ACHN (cell line): ENCODE measurements at regions not wholly inside any gene's neighbourhood (a gene's known extent, or its start where the extent isn't known, plus 50 kb on each side); places are given as distances from the start of the nearest gene placed in this dataset.

ENCODE experiments used
- DNase-seq: peaks from one replicate; pipeline ENCODE4 v3.0.0-alpha.2; 2015
- in situ Hi-C: cut with HindIII; loops from 2 replicates; pipeline ENCODE4 v1.10.0; 2017; ENCODE audit warnings: low sequenced_read_pairs, low pct_ligation_motif_present, low pct_unique_long_range_greater_than_20kb

DNA sequence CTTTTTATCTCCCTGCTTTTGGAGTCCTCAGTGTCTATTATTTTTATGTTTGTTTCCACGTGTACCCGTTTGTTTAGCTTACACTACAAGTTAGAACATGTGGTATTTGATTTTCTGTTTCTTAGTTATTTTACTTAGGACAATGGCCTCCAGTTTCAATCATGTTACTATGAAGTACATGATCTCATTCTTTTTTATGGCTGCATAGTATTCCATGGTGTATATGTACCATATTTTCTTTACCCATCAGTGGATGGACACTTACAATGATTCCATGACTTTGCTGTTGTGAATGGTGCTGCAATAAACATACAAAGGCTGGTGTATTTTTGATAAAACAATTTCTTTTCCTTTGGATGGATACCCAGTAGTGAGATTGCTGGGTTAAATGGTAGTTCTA is 269.5 kb downstream of the HS3ST3A1 start:
- DNase-seq, result no peak
- in situ Hi-C loops, result no loop called here

GRCh38 chr17:13329421-13329820 is 272.3 kb downstream of the HS3ST3A1 start:
- in situ Hi-C loops, result no loop called here
- DNase-seq, result no peak

DNA sequence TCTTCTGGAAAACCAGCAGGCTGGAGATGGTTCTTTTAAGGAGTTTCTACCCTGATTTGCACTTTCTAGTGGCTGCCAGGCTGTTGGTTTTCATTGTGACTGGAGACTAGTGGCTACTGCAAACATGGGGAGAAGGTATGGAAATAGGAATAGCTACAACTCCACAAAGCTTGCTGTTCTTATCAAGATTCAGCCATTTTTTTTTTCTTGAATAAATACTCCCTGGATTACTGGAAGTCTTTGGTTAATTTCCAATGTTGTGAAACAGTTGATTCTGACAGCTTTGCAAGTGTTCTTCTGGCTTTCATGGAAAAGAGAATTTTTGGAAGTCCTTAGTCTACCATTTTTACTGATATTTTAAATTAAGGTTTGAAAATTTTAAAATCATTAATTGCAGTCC is 277.7 kb downstream of the HS3ST3A1 start:
- DNase-seq, result no peak
- in situ Hi-C loops, result no loop called here

GRCh38 chr17:13321951-13322701 is 279.6 kb downstream of the HS3ST3A1 start:
- no peak for DNase-seq
- in situ Hi-C loops, result no loop called here

DNA sequence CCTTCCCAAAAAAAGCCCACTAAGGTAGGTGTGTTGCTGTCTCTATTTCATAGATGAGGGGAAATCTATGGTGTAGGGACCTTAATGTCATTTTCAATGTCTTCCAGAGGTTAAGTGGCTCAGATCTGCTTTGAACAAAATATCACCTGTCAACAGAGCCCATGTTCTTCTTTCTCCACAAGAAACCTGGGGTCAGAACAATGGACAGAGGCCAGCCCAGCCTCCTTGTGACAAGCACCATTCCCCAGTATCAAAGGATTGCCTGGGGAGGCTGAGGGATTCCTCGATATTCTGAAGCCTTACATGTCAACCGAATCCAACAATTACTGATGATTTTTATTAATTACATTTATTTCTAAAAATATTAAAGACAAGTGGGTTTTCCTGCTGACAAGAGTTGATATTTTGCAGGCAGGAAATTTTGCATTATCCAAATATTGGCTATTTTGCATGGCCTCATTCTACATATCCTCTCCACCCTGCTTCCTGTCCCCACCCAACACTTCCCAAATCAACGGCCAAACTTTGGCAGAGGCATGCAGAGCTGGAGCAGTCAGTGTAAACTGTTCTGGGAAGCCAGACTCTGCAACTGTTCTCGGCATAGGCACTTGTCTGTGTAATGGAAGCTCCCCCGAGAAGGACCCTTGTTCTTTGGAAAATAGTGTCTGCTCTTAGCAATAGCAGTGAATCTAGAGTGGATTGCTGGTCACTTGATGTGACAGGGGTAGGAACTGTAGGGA is 281.5 kb downstream of the HS3ST3A1 start:
- in situ Hi-C loops, result no loop called here
- DNase-seq, result no peak

DNA sequence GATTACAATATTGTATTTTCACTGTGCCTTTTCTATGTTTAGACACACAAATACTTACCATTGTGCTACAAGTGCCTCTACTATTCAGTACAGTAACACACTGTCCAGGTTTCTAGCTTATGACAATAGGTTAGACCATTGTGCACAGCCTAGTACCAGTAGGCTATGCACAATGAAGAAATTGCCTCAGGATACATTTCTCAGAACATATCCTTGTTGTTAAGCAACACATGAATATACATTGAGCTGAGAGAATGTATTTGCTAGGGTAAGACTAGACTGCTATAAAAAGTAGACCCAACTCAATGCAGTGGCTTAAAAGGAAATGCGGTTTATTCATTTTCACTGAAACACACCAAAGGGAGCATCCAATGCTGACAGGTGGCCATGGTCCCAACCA is 285.1 kb downstream of the HS3ST3A1 start:
- in situ Hi-C loops, result no loop called here
- DNase-seq, result no peak

GRCh38 chr17:13311306-13311705 is 290.4 kb downstream of the HS3ST3A1 start:
- DNase-seq, result no peak
- in situ Hi-C loops, result no loop called here

DNA sequence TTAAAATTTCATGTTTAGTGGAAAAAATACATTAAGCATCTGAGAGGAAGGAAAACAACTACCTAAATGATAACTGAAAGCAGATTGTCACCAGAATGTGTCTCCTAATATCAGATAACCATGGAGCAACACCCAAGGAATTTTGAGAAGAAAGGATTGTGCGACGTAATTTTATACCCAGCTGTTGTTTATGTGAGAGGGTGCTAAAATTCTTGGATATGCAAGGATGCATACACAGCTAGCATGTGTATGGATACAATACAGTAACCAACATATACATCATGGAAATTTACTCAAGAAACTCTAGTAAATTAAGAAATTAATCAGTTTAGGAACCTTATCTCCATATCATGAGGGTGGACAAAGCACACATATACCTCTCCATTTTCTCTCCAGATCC is 290.9 kb downstream of the HS3ST3A1 start:
- DNase-seq, result no peak

GRCh38 chr17:13306310-13306962 is 288.6 kb upstream of the ELAC2 start:
- DNase-seq, result peak; percentile 92
- in situ Hi-C loops, result no loop called here

More for the DNA sequence above, 290.9 kb downstream of the HS3ST3A1 start:
- in situ Hi-C loops, result no loop called here

- in situ Hi-C loops, result no loop called here
- no peak for DNase-seq
These were observed 285.2 kb upstream of the ELAC2 start for GRCh38 chr17:13302983-13303382.

GRCh38 chr17:13302419-13302818 is 284.6 kb upstream of the ELAC2 start:
- in situ Hi-C loops, result no loop called here
- no peak for DNase-seq

DNA sequence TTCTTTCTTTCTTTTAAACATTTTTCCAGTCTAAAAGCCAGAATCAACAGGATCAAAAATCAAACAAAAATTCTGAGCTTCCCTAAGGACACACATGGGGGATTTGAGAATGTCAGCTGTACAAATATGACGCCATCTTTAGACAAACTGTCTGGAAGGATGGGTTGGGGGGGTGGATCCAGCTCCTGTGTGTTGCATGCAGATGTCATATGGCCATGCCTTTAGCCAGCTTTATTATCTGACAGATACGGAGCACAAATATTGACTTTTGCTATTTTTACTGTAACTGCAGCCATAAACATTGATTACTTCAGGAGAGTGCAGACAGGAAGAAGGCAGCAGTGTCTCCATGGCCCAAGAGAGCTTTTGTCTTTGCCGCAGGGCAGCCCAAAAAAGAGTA is 279.4 kb upstream of the ELAC2 start:
- in situ Hi-C loops, result no loop called here
- no peak for DNase-seq

GRCh38 chr17:13293421-13293820 is 275.6 kb upstream of the ELAC2 start:
- in situ Hi-C loops, result no loop called here
- no peak for DNase-seq

DNA sequence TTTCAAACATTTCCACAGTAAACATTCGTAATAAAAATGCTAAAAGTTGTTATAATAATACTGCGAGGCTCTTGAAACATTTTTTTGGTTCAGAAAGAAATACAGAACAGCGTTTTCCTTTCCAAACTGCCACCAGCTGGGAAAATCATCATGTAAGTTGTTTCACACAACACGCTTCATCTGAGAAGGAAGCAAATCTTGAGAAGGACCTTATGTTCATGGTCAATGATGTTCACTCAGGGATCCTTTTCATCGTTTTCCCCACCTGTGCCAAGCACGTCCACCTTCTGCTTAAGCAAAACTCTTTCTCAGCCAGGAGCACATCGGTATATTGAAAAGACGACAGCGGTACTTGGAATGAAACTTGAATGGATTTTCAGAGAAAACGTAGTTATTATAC is 274.5 kb upstream of the ELAC2 start:
- DNase-seq, result no peak
- in situ Hi-C loops, result no loop called here

DNA sequence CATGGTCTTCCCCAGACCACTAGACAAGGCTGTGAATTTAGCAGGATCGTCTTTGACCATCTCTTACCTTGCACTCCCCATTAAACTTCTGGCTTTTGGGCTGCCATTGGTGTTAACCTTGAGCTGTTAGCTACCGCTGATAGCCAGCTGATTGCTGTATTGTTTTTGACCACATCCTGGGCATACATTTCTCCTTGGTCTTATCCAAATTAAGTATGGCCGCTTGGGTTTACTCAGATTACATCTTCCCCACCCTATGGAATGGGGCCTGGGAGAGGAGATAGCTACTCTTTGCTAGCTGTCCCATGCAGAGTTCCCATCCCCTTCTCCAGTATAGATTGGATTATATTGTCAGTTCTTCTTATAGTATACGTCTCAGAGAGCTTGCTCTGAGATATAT is 270.4 kb upstream of the ELAC2 start:
- in situ Hi-C loops, result no loop called here
- no peak for DNase-seq

- in situ Hi-C loops, result no loop called here
- DNase-seq, result no peak
These were observed 269.4 kb upstream of the ELAC2 start for GRCh38 chr17:13287226-13287625.

GRCh38 chr17:13283606-13284005 is 265.8 kb upstream of the ELAC2 start:
- DNase-seq, result no peak
- in situ Hi-C loops, result no loop called here

- in situ Hi-C loops, result no loop called here
- DNase-seq, result no peak
These were observed 263.8 kb upstream of the ELAC2 start for GRCh38 chr17:13281626-13282025.

DNA sequence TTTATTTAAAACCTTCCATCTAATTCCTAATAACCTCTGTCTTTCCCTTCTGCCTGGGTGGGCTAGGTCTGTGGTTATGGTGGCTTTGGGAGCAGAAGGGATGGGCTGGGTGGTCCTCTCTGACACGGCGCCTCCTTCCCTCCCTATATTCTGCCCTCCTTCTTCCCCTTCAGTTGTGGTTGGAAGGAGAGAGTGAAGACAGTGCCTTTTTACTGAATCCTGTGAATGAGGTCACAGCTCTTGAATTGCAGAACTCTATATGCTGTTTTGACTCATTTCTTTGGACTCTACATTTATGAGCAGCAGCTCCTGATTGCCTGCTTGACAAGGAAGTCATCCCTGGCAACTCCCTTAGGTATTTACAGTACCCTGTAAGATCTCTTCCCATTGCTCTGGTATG is 256.0 kb upstream of the ELAC2 start:
- no peak for DNase-seq

DNA sequence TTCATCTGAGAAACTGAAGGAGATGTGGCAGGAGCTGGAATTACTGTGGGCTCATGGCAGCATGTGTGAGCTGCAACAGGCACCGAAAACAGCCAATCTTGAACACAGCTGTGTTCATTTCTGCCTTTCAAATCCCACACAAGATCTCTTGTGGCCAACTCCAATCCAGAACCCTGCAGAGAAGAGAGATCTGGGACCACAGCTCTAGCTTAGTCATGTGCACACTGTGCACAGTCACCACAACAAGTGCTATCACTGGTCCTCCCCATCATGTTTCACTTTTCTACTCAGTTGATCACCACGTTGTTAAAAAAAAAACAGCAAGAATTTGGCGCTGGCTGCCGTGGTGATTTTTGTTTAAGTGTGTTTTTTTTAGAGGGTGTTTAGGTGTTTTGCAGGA is 254.5 kb upstream of the ELAC2 start:
- in situ Hi-C loops, result no loop called here
- no peak for DNase-seq

More for the DNA sequence above, 256.0 kb upstream of the ELAC2 start:
- in situ Hi-C loops, result no loop called here
